ENCODE measurements at regions not wholly inside any gene's neighbourhood (a gene's known extent, or its start where the extent isn't known, plus 50 kb on each side); places are given as distances from the start of the nearest gene placed in this dataset.

- no peak for DNase-seq (ENCODE audit: low read depth in 2 of 2)
Measured at GRCh38 chr3:30355622-30356021, 250.8 kb upstream of the TGFBR2 start.

DNA sequence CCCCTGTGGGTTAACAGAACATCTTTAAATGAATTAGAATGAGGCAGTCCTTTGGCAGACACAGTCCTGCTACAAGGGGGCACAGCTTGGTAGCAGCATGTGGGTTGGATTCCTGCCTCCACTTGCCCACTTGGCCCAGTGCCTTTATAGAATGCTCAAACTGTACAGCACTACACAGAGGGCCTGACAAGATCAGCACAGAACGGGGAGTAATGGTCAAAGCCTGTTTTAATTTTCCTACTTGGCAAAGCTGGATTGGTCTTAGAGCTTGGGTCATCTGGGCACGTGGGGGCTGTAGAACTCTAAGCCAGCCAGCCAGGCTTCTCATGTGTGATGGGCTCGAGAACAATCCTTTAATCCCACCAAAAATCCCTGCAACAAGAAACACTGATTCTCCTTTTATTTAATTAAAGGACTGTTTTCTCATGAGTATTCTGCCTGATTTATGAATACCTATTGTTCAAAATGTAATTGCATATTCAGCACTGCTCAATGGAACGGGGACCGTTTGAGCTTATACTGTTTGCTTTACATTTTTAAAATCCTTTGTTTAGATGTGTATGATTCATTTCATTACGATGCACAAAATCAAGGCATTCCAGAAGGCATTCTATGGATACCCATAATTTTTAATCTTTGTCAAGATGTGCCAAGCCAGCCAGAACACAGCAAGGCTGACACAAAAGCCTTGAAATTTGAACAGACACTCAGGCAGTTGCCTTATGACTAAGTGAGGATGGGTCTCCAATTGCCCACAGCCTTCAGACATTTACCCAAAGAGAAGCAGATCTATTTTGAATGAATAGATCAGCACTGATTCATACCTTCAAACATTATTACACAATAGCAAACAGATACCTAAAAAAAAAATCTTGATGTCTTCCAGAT, 249.3 kb upstream of the TGFBR2 start:
- no peak for DNase-seq (ENCODE audit: low read depth in 2 of 2)

GRCh38 chr3:30357897-30358296, 248.5 kb upstream of the TGFBR2 start:
- no peak for DNase-seq (ENCODE audit: low read depth in 2 of 2)

DNA sequence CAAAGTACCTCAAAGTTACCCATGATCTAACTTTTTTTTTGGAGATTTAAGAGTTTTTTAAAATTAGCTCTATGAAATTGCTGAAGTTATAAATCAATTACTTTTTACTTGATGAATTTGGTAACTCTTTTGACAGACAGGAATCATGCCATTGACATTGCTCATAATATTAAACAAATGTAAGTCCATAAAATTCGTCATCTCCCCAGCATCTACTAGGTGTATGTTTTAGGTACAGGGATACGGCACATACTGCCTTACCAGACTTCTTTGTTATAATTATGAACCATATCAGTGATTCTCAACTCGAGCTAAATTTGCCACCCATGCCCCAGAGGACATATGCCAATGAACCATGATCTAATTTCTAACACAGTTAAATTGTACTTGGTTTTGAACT, 247.5 kb upstream of the TGFBR2 start:
- no peak for DNase-seq (ENCODE audit: low read depth in 2 of 2)

GRCh38 chr3:30368978-30369377, 237.4 kb upstream of the TGFBR2 start:
- no peak for DNase-seq (ENCODE audit: low read depth in 2 of 2)

DNA sequence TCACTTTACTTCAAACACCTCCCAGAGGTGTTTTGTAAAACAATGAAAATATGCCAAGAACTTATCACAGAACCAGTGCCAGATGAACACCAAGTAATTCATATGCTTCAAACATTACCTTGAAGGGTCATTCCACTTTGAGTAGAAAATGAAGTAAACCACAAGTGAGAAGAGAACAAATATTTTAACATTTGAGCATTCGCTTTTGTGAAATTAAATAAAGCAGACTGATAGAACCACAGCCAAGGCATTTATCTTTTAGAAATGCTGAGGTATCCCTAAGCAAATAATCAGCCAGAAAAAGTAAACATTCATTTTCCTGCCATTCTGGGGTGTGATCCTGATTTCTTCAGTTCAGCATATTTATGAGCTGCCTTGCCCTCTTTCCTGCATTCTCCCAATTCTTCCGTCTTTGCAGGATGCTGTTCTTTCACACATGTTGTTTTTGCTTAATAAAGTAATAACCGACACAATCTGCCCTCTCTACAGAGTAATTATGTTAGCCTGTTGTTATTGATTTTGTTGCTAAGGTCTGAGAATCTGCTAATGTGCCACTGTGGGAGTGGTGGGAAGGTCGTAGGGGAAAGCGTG, 235.6 kb upstream of the TGFBR2 start:
- DNase-seq (ENCODE audit: low read depth in 2 of 2): no peak

GRCh38 chr3:30372837-30373236, 233.6 kb upstream of the TGFBR2 start:
- DNase-seq (ENCODE audit: low read depth in 2 of 2): no peak

DNA sequence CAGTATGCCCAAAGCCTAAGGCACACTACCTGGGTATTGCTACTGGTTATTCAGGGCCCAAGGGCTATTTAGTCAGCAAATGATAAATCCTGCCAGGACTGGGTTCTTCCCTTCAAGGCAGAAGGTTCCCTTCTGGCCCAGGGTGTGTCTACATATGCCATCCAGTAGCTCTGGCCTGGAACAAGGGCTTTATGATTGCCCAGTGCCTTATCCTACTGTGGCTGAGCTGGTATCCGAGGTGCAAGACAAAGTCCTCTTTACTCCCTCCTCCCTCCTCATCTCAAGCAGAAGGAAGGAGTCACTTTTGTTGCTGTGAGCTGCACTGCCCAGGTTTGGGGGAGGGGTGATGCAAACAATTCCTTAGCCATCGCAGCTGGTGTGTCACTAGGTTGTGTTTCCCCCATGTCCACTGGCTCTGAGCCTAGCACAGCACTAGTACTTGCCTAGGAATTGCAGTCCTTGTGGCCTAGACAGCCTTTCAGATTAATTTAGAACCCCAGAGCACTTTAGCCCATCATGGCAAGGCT, 221.8 kb upstream of the TGFBR2 start:
- no peak for DNase-seq (ENCODE audit: low read depth in 2 of 2)

DNA sequence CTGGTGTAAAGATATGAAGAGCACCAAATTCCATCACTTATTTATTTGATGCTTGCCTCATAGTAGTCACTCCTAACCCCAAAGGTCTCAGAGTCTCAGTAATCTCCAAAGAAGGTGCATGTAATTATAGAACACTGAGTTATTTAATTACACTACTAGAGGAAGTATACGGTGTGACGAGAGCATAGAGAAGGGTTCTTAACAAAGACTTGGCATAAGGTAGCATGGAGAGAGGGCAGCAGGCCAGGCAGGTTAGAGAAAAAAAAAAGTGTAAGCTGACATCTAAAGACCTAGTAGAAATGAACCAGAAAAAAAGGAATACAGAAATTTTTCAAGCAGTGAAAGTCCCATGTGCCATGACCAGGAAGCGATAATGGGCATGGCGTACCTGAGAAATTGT, 213.3 kb upstream of the TGFBR2 start:
- no peak for DNase-seq (ENCODE audit: low read depth in 2 of 2)

DNA sequence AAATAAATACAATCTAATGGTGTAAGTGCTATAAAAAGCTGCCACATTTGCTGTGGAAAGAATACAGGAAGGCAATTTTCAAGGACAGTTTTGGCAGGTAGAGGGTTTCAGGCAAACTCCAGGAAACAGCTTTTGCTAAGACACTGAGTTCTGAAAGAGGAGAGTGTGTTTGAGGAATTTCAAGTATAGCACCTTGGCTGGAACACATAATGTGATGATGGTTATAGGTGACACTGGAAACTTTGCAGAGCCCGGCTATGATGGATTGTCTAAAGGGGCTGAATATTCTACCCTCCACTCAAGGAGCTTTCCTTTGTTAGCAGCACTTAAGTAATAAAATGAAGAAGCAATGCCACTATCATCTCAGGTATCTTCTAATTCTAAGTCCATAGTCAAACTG, 209.4 kb upstream of the TGFBR2 start:
- DNase-seq (ENCODE audit: low read depth in 2 of 2): no peak

DNA sequence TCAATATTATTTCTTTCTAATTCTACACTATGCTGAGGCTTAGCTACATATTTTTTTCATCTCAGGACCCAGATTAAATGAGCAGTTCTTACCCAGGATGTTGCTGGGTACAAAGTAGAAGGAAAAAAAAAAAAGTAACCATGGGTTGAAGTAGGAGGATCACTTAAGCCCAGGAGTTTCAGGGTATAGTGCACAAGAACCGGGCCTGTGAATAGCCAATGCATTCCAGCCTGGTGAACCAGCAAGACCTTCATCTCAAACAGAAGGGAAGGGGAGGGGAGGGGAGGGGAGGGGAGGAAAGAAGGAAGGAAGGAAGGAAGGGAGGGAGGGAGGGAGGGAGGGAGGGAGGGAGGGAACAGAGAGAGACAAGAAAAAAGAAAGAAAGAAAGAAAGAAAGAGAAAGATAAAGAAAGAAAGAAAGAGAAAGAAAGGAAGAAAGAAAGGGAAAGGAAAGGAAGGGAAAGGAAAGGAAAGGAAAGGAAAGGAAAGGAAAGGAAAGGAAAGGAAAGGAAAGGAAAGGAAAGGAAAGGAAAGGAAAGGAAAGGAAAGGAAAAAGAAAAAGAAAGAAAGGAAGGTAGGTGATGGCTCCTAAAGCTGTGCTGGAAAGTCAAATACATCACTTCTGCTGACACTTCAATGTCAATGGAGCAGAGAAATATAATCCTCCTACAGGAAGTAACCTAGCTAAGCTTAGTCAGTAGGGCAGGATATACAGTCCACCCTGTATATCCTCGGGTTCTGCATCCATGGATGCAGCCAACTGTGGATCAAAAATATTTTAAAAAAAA, 206.8 kb upstream of the TGFBR2 start:
- no peak for DNase-seq (ENCODE audit: low read depth in 2 of 2)

- no peak for DNase-seq (ENCODE audit: low read depth in 2 of 2)
Measured at GRCh38 chr3:30400926-30401325, 205.5 kb upstream of the TGFBR2 start.

DNA sequence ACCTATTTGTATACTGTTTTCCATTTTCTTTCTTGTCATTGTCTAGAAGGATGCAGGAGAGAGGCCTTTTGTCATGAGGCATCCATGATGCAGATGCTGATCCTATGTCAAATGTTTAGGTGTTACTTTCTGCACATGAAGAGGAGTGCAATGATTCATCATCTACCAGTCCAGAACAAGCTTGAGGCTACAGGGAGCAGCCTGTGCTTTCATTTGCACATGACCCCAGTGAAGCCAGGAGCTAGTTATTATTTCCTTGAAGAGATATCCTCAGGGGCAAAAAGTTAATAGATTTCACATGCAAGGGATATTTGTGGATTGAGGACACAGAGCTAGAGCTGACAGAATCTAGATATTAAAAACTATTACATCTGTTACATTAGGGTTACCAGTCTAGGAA, 204.4 kb upstream of the TGFBR2 start:
- DNase-seq (ENCODE audit: low read depth in 2 of 2): no peak

GRCh38 chr3:30407651-30408050, 198.8 kb upstream of the TGFBR2 start:
- no peak for DNase-seq (ENCODE audit: low read depth in 2 of 2)

DNA sequence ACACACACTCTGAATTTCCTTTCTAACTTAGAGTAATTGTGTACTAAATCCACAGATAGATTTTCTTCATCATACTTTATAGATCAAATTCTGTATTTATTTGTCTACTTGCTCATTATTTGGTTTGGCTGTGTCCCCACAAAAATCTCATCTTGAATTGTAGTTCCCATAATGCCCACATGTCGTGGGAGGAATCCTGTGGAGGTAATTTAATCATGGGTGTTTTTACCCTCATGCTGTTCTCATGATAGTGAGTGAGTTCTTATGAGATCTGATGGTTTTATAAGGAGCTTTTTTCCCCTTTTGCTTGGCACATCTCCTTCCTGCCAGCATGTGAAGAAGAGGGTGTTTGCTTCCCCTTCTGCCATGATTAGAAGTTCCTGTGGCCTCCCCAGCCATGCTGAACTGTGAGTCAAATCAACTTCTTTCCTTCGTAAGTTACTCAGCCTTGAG, 198.3 kb upstream of the TGFBR2 start:
- no peak for DNase-seq (ENCODE audit: low read depth in 2 of 2)

- DNase-seq (ENCODE audit: low read depth in 2 of 2): no peak
Measured at GRCh38 chr3:30418443-30418842, 188.0 kb upstream of the TGFBR2 start.

GRCh38 chr3:30421266-30421665, 185.1 kb upstream of the TGFBR2 start:
- no peak for DNase-seq (ENCODE audit: low read depth in 2 of 2)

- DNase-seq (ENCODE audit: low read depth in 2 of 2): no peak
Measured at GRCh38 chr3:30426293-30426993, 180.0 kb upstream of the TGFBR2 start.

DNA sequence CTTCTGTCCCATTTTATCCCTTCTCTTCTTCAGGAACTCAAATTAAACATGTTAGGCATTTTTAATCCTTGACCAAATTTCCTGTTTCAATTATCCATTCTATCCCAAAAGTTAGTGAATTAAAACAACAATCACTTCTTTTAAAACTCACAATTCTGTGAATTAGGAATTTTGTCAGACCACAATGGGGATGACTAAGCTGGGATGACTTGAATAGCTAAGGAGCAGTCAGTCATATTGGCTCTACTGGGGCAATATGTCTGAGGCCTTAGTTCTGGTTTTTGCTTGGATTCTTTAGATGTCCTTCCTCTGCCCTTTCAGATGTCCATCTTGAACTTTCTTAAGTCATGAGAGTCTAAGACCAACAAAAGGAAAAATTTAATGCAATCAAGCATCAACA, 178.2 kb upstream of the TGFBR2 start:
- no peak for DNase-seq (ENCODE audit: low read depth in 2 of 2)

DNA sequence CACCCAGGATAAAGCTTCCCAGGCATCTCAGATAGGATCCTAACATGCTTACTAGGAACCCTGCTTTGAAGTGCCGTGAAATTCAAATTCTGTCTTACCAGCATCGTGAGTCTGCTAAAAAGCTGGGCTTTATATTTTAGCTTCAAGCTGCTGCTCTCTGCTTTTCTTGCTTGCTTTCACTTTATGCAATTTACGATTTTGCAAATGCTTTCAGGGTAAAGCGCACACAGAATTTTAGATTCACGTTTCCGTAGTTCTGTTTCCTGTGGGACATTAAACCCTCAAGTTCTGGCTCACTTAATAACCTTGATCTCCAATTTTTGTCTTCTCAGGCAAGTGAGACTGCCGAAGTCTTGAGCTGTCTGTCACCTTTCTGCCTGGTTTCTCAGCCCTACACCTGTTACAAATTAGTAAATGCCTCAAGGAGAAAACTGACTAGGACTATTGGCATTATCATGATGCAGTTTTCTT, 170.5 kb upstream of the TGFBR2 start:
- DNase-seq (ENCODE audit: low read depth in 2 of 2): no peak

DNA sequence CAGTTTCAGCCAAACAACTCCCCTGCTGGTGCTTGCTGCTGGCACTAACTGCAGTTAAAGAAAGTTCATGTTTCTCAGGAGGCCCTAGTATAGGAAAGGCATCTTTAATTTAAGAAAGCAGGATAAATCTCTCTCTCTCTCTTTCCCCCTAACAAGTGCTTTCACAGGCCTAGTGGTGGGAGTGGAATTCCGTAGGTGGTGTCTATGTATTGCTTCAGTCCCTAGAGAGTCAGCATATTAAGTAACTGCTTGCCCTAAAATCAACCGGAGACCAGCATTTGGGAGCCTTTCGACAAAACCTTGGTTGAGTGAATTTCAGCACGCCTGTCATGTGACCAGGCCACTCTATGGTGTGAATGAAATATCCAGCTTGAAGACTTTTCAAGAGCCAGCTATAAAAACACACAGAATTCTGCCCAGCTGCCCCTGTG, 169.2 kb upstream of the TGFBR2 start:
- DNase-seq (ENCODE audit: low read depth in 2 of 2): no peak

DNA sequence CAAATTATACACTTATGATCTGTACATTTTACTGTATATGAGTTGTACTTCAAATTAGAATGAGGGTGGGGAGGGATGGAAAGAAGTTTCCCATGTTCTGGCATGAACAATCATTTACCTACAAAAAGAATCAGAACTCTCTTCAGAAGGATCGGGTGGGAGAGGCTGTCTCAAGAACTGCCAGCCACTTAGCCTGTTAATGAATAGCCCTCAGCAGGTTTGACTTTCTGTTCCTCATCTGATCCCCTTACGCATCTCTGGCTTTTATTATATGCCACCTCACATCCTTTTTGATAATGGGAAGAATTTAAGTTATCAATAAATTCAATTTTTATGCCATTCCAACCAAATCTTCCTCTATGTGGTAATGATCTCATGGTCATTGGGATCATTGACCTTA, 168.3 kb upstream of the TGFBR2 start:
- no peak for DNase-seq (ENCODE audit: low read depth in 2 of 2)
